HepG2 (cell line): ENCODE measurements at regions not wholly inside any gene's neighbourhood (a gene's known extent, or its start where the extent isn't known, plus 50 kb on each side); places are given as distances from the start of the nearest gene placed in this dataset.

ENCODE experiments used
- ATAC-seq: fragments of 200-7000 bp; cut with Tn5 transposase; 3 replicates; pipeline ENCODE4 v1.9.1; 2020; ENCODE audit warnings: mild to moderate bottlenecking, moderate library complexity
- BruUV-seq: library from RNA; stranded (reverse); fragments of 400-500 nt; replicated peaks from 2 replicates; lab custom pipeline; 2021; lab: Mats Ljungman, UMichigan
- CTCF ChIA-PET: fragments of 300-600 bp; formaldehyde crosslinking; extraction: SDS; loops from one replicate; lab custom pipeline; 2021; ENCODE audit warnings: low total read pairs, inconsistent platforms, low intra/inter-chr PET ratio; lab: Yijun Ruan, JAX
- POLR2A ChIA-PET: fragments of 350-600 bp; sonication (Branson Sonifier 250); formaldehyde crosslinking; loops from one replicate; lab custom pipeline; 2020; ENCODE audit warnings: antibody characterized with exemption, inconsistent platforms; lab: Yijun Ruan, JAX
- DNase-seq: peaks from one replicate; pipeline ENCODE4 v3.0.0-alpha.2; 2015; ENCODE audit warnings: low spot score
- FAIRE-seq: peaks from 3 replicates; lab custom pipeline; 2011; peaks lifted over from hg19 to GRCh38; lab: Jason Lieb, UNC
- H2AFZ ChIP-seq: one replicate; pipeline ENCODE4 v1.6.1; 2011; ENCODE audit warnings: low read length, inconsistent platforms
- H3K27ac ChIP-seq: fragments of 300-600 bp; 3 replicates; pipeline ENCODE4 v1.8.0; 2011; ENCODE audit warnings: mixed run types, mild to moderate bottlenecking, mixed read lengths, low read length, inconsistent platforms; ENCODE audit not compliant: insufficient read depth; ENCODE audit errors: extremely low read length
- H3K27me3 ChIP-seq, 2 experiments: fragments of 200-600 bp in 1 of 2; 2 replicates in 1 of 2; 3 replicates in 1 of 2; pipeline versions ENCODE4 v1.6.0 to v1.8.0; 2011; ENCODE audit warnings: low read length in 2 of 2, mild to moderate bottlenecking in 2 of 2, moderate library complexity in 2 of 2, inconsistent platforms in 1 of 2; ENCODE audit not compliant: insufficient read depth in 2 of 2, control insufficient read depth in 1 of 2
- H3K36me3 ChIP-seq, 2 experiments: fragments of 200-600 bp in 1 of 2; replicated peaks in 1 of 2; 2 replicates in 1 of 2; 3 replicates in 1 of 2; pipeline versions ENCODE4 v1.5.1 to v1.8.0; 2011; ENCODE audit warnings: low read length in 2 of 2, inconsistent platforms in 1 of 2; ENCODE audit not compliant: insufficient read depth in 2 of 2, control insufficient read depth in 1 of 2
- H3K4me1 ChIP-seq: 2 replicates; pipeline ENCODE4 v1.5.1; 2012; ENCODE audit warnings: low read length, inconsistent platforms; ENCODE audit not compliant: insufficient read depth
- H3K4me2 ChIP-seq: 2 replicates; pipeline ENCODE4 v1.6.0; 2011; ENCODE audit warnings: low read depth, low read length, inconsistent platforms
- H3K4me3 ChIP-seq, 3 experiments: fragments of 200-600 bp in 1 of 3; sonication (generic), shearing (Covaris generic) in 1 of 3; replicated peaks in 1 of 3; 2 replicates each; pipeline ENCODE4 v1.5.1; 2011 to 2016; ENCODE audit warnings: low read length in 3 of 3, inconsistent platforms in 2 of 3, low read depth in 2 of 3, mild to moderate bottlenecking in 2 of 3, control low read depth in 1 of 3, mixed read lengths in 1 of 3; ENCODE audit not compliant: insufficient read depth in 1 of 3
- H3K79me2 ChIP-seq: one replicate; pipeline ENCODE4 v1.6.1; 2011; ENCODE audit warnings: low read length, inconsistent platforms; ENCODE audit not compliant: insufficient read depth
- H3K9ac ChIP-seq: 2 replicates; pipeline ENCODE4 v1.6.0; 2011; ENCODE audit warnings: mild to moderate bottlenecking, low read depth, low read length, inconsistent platforms; ENCODE audit not compliant: insufficient read depth
- H3K9me3 ChIP-seq: 2 replicates; pipeline ENCODE4 v1.5.1; 2012; ENCODE audit warnings: mild to moderate bottlenecking, low read length
- H4K20me1 ChIP-seq: 2 replicates; pipeline ENCODE4 v1.6.0; 2011; ENCODE audit warnings: inconsistent platforms, mild to moderate bottlenecking, low read length, moderate library complexity; ENCODE audit not compliant: insufficient read depth
- AFF4 ChIP-seq: sonication (generic); formaldehyde crosslinking; IDR thresholded peaks from 2 replicates; pipeline ENCODE4 v1.4.0; 2020; ENCODE audit warnings: missing genetic modification reagents
- FOSL2 ChIP-seq: sonication (generic); formaldehyde crosslinking; IDR thresholded peaks from 2 replicates; pipeline ENCODE4 v1.4.0; 2020; ENCODE audit warnings: missing genetic modification reagents
- HNRNPL ChIP-seq: fragments of 200-400 bp; formaldehyde crosslinking; IDR thresholded peaks from 2 replicates; pipeline ENCODE4 v1.6.1; 2017; ENCODE audit warnings: mild to moderate bottlenecking, low read depth, low read length
- MXD1 ChIP-seq: sonication (generic); formaldehyde crosslinking; IDR thresholded peaks from 2 replicates; pipeline ENCODE4 v1.4.0; 2020; ENCODE audit warnings: mild to moderate bottlenecking, missing genetic modification reagents
- MYC ChIP-seq: sonication (generic); formaldehyde crosslinking; IDR thresholded peaks from 2 replicates; pipeline ENCODE4 v1.9.0; 2021; ENCODE audit warnings: missing genetic modification reagents, borderline replicate concordance
- STAG1 ChIP-seq: sonication (generic); formaldehyde crosslinking; IDR thresholded peaks from 2 replicates; pipeline ENCODE4 v1.4.0; 2020; ENCODE audit warnings: missing genetic modification reagents
- YEATS2 ChIP-seq: sonication (generic); formaldehyde crosslinking; IDR thresholded peaks from 2 replicates; pipeline ENCODE4 v1.4.0; 2020; ENCODE audit warnings: missing genetic modification reagents, borderline replicate concordance
- ZKSCAN1 ChIP-seq: fragments of 150-350 bp; IDR thresholded peaks from 2 replicates; pipeline ENCODE4 v1.6.1; 2014; ENCODE audit warnings: low read length
- ZNF687 ChIP-seq: sonication (generic); formaldehyde crosslinking; IDR thresholded peaks from 2 replicates; pipeline ENCODE4 v1.5.1; 2020; ENCODE audit warnings: mild to moderate bottlenecking, missing genetic modification reagents, moderate library complexity
- WGBS: methylation state at CpG from one replicate; pipeline ENCODE4 v1.1.6; 2017; ENCODE audit warnings: low lambda C conversion rate; 5-methylcytosine and 5-hydroxymethylcytosine counted together
- in situ Hi-C: cut with HindIII; loops from 2 replicates; pipeline ENCODE4 v1.10.0; 2017; ENCODE audit warnings: low pct_unique_long_range_greater_than_20kb; ENCODE audit not compliant: extremely low pct_ligation_motif_present
- intact Hi-C: fragments of 100-400 bp; cut with micrococcal nuclease; formaldehyde crosslinking; loops from one replicate; pipeline ENCODE4 v1.10.0; 2022; ENCODE audit not compliant: unreplicated experiment

GRCh38 chr10:78981257-78981969 lies 87.4 kb upstream of the ZMIZ1 start:
- CTCF ChIA-PET, result no interaction called here
- H3K9ac ChIP-seq, result no peak overlapping the region
- intact Hi-C loops (no loop called here), in situ Hi-C loops (no loop called here)
- FAIRE-seq (no peak), ATAC-seq (peak; percentile 27), DNase-seq (no peak)
- H4K20me1 ChIP-seq, result no peaks in the 10 kb centered on the region
- H3K27me3 ChIP-seq, result peaks cover 4 to 45% of the 10 kb centered on the region in 2 experiments; a peak in 3 of 5 replicates
- no peak overlapping the region for H3K4me3 ChIP-seq
- no peaks in the 10 kb centered on the region for H3K36me3 ChIP-seq
- no peak overlapping the region for H3K4me2 ChIP-seq
- TF ChIP-seq YEATS2 (CRISPR knock-in tag) (no peak), ZKSCAN1 (peak; percentile 67; the same call in 1 of the 2 replicates)
- H2AFZ ChIP-seq, result no peak overlapping the region
- no peak overlapping the region for H3K27ac ChIP-seq
- POLR2A ChIA-PET, result interaction anchor here (0.8 to 1.2 kb wide), 2 partner anchors 8 to 17 kb away, joined by 3 to 9 read pairs; no protein-coding TSS in a partner anchor
- H3K79me2 ChIP-seq, result no peaks in the 10 kb centered on the region
- WGBS, result 49% methylated on average over 6 of the region's 6 CpGs
- H3K4me1 ChIP-seq, result peaks cover 56% of the 10 kb centered on the region
- no TSS peak for BruUV-seq
- H3K9me3 ChIP-seq, result no peaks in the 10 kb centered on the region

- no peak overlapping the region for H3K4me2 ChIP-seq
- H3K9ac ChIP-seq, result no peak overlapping the region
- H4K20me1 ChIP-seq, result no peaks in the 10 kb centered on the region
- no peaks in the 10 kb centered on the region for H3K79me2 ChIP-seq
- no peak overlapping the region for H2AFZ ChIP-seq
- ATAC-seq (peak; percentile 85), DNase-seq (peak; percentile 46), FAIRE-seq (no peak)
- H3K4me1 ChIP-seq, result peaks cover 56% of the 10 kb centered on the region
- 50% methylated on average over 1 of the region's 4 CpGs for WGBS
- peaks cover 4 to 50% of the 10 kb centered on the region in 2 experiments; a peak in 3 of 5 replicates for H3K27me3 ChIP-seq
- H3K4me3 ChIP-seq, result no peak overlapping the region
- no peaks in the 10 kb centered on the region for H3K36me3 ChIP-seq
- POLR2A ChIA-PET, result interaction anchor here (0.8 to 1.2 kb wide), 2 partner anchors 8 to 16 kb away, joined by 3 to 9 read pairs; no protein-coding TSS in a partner anchor
- no TSS peak for BruUV-seq
- CTCF ChIA-PET, result no interaction called here
- H3K9me3 ChIP-seq, result no peaks in the 10 kb centered on the region
- in situ Hi-C loops (no loop called here), intact Hi-C loops (no loop called here)
- no peak overlapping the region for H3K27ac ChIP-seq
- TF ChIP-seq HNRNPL (0 out of 2 replicates have a peak, but pooled peaks have one; percentile 57), FOSL2 (0 out of 2 replicates have a peak, but pooled peaks have one; percentile 9), STAG1 (peak; percentile 39), MXD1 (CRISPR knock-in tag) (no peak), ZNF687 (peak; percentile 40), MYC (0 out of 2 replicates have a peak, but pooled peaks have one; percentile 14), AFF4 (CRISPR knock-in tag) (no peak)
Measured at GRCh38 chr10:78981970-78982281, 86.8 kb upstream of the ZMIZ1 start.
